ENCODE measurements at regions not wholly inside any gene's neighbourhood (a gene's known extent, or its start where the extent isn't known, plus 50 kb on each side); places are given as distances from the start of the nearest gene placed in this dataset.
"Not testable (repeated sequence)": the region's sequence is repeated elsewhere in the genome, so short reads cannot be mapped to it uniquely, and the experiment has no call there.

DNA sequence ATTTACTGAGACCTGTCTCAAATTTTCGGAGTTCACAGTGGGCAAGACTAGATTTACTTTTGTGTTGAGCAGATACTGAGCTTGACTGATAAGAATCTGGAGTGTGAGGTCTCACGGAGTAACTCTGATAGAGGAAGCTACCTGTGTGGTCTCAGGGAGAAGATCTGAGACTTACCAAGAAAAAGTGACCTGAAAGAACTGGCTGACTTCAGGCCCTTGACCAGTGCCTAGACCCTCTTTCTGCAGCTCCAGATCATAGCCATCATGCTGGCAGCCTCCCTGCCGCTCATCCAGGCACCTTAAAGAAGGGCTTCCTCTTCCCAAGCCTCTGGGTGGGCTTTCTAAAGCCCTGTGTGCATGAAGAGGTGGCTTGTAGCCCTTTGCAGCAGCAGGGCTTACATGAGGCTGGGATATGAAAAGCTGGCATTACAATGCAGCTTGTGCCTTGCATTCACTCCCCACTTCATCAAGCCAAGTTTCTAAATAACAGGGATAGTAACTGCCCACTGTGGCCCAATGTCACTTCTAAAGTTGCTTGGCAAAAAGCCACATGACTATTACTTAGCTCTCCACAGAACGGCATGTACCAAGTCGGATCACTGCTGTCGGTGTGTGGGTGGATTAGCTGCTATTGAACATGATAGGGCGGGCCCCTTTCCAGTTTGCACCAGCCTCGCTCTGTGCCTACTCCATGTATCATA lies 115.3 kb upstream of the NBPF26 start:
- intact Hi-C loops (cut with micrococcal nuclease), result not testable (repeated sequence)

DNA sequence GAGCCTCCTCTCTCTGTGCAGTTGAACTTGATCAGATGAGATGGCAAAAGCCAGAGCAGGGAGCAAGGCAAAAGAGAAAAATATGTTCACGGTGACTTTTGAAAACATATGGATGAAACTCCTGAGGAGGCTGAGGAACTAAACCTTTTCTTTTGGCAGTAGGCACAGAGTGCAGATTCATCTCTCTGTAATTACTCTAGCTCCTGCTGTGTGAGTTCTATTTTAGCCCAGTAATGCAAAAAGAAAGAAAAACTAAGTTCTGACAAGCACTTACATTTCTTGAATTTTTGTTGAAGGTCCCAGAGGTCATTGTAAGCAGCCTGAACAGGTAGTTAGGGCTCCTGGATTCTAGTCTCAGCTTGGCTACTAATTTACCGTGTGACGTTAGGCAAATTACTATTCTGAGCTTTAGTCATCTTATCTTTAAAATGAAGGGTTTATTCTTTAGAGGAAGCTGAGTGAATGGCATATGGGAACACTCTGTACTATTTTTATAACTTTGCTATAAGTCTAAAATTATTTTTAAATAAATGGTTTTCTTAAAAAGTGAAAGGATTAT lies 114.7 kb upstream of the NBPF26 start:
- H3K27ac Mint-ChIP-seq; H3K36me3 Mint-ChIP-seq (ENCODE audit: low read depth); H3K9me3 Mint-ChIP-seq; intact Hi-C loops (cut with micrococcal nuclease); H3K4me1 Mint-ChIP-seq (ENCODE audit: low read depth); DNase-seq (ENCODE audit: low spot score); H3K27me3 Mint-ChIP-seq (ENCODE audit: insufficient read depth); H3K4me3 Mint-ChIP-seq: not testable (repeated sequence)

More for the DNA sequence above, 115.3 kb upstream of the NBPF26 start:
- not testable (repeated sequence) for DNase-seq (ENCODE audit: low spot score); H3K36me3 Mint-ChIP-seq (ENCODE audit: low read depth); H3K4me1 Mint-ChIP-seq (ENCODE audit: low read depth); H3K4me3 Mint-ChIP-seq; H3K27ac Mint-ChIP-seq; H3K27me3 Mint-ChIP-seq (ENCODE audit: insufficient read depth); H3K9me3 Mint-ChIP-seq

DNA sequence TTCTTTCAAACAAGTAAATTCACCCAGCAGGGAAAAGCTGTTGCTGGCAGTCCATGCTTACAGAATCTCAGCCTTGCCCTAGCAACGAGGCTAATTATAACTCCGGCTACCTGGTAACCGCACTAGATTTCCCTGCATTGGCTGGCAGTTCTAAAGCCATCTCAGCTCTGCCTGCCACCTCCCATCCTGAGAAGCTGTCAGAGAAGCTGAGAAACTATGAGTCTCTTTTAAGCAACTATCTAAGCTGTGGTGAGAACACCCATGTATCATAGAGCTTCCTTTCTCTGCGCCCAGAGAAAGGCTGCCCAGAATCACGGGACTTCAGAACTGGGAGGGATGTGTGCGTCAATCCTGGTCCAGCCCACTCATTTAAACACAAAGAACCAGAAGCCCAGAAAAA lies 113.9 kb upstream of the NBPF26 start:
- H3K4me3 Mint-ChIP-seq; intact Hi-C loops (cut with micrococcal nuclease); H3K27ac Mint-ChIP-seq; DNase-seq (ENCODE audit: low spot score); H3K4me1 Mint-ChIP-seq (ENCODE audit: low read depth); H3K36me3 Mint-ChIP-seq (ENCODE audit: low read depth); H3K9me3 Mint-ChIP-seq; H3K27me3 Mint-ChIP-seq (ENCODE audit: insufficient read depth): not testable (repeated sequence)

DNA sequence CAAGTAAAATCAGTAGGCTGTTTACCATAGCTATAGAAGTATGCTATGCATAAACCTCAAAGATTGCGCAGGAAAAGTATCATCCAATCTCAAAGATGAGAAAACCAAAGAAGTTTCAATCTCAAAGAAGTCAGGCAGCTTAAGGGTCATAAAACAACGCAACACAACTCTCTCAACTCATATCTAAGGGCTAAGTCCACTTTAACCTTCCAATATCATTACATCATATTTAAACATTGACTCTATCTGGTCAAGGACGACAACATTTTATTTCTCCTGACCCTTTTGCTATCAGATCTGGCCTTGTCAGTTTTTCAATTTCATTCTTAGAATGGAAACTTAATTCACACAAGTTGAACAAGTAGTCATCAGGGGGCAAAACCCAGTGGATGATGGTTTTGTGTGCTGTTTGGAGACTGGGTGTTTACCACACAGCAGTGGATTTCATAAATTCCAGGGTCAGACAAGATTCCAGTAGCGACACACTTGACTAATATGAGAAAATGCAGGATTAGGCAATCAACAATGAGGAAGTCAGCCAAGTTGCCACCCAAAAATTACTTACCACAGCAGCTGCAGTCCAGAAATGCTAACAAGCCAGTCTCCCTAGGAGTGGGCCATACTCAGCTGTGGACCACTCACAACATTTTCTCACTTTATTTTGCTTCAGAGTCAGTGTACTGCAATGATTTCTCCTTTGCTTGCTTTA lies 108.7 kb upstream of the NBPF26 start:
- H3K9me3 Mint-ChIP-seq; intact Hi-C loops (cut with micrococcal nuclease); H3K27me3 Mint-ChIP-seq (ENCODE audit: insufficient read depth); DNase-seq (ENCODE audit: low spot score); H3K36me3 Mint-ChIP-seq (ENCODE audit: low read depth); H3K27ac Mint-ChIP-seq; H3K4me3 Mint-ChIP-seq; H3K4me1 Mint-ChIP-seq (ENCODE audit: low read depth): not testable (repeated sequence)

DNA sequence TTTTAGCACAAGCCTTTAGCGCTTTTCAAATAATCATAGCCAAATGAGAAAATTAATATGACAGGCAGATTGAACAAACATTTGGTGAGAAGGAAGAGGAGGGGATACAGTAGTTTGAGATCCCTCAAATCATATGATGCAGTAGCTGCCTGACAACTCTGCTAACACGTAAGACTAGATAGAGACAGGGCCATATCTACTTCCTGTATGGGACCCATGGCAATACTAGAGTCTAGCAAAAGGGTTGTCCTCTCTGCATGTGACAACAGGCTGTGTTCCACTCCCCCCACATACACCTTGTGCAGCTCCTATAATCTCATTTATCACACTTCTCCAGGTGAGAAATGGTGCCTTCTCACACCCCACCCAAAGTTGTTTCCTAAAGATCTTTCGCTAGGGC lies 106.3 kb upstream of the NBPF26 start:
- DNase-seq (ENCODE audit: low spot score); H3K27me3 Mint-ChIP-seq (ENCODE audit: insufficient read depth); H3K4me1 Mint-ChIP-seq (ENCODE audit: low read depth); H3K27ac Mint-ChIP-seq; H3K4me3 Mint-ChIP-seq; H3K36me3 Mint-ChIP-seq (ENCODE audit: low read depth); intact Hi-C loops (cut with micrococcal nuclease); H3K9me3 Mint-ChIP-seq: not testable (repeated sequence)

DNA sequence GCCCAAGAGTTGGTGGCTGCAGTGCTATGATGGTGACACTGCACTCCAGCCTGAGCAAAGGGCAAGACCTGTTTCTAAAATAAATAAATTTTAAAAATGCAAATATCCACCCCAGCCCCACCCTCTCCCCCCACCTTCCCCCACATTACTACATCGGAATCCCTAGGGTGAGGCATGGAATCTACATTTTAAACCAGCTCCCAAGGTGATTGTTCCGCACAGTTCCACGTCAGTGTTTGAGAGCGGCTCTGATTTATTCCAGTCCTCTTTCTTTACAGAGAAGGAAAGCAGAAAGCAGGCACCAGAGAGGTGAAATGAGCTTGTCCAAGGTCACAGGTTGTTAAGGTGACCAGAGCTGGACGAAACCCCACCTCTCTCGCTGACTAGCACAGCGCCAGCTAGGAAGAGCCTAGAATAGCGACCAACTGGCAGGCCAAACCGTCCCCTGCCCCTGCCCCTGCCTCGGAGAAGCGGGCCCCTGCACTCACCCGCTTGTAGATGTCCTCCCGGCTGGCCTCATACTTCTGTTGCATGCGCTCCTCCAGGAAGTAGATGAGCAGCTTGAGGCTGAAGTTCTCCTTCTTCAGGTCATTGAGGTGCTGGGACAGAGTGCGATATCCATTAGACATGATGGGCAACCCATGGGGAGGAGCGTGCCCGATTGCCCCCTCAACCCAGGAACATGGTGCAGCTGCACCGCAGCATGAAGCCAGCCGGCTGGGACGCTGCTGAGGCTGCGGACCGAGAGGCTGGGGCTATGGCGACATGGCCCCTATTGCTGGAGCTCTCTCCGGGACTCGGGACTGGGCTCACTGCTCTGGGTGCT lies 103.7 kb upstream of the NBPF26 start:
- H3K36me3 Mint-ChIP-seq (ENCODE audit: low read depth); H3K27ac Mint-ChIP-seq; intact Hi-C loops (cut with micrococcal nuclease); H3K4me1 Mint-ChIP-seq (ENCODE audit: low read depth); H3K27me3 Mint-ChIP-seq (ENCODE audit: insufficient read depth); DNase-seq (ENCODE audit: low spot score); H3K9me3 Mint-ChIP-seq; H3K4me3 Mint-ChIP-seq: not testable (repeated sequence)

DNA sequence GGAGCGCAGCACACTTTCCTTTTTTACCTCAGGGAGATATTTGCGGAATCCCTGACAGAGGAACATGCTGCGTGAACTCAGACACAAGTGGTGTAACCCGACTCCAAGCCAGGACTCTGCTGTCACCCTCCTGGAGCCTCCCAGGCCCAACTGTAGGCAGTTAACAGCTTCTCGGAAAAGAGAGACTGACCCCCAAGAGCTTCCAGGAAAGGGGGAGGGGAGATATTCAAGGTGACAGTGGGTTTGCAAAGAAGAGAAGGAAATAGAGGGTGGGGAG lies 103.1 kb upstream of the NBPF26 start:
- intact Hi-C loops (cut with micrococcal nuclease); H3K4me1 Mint-ChIP-seq (ENCODE audit: low read depth); DNase-seq (ENCODE audit: low spot score); H3K4me3 Mint-ChIP-seq; H3K27me3 Mint-ChIP-seq (ENCODE audit: insufficient read depth); H3K9me3 Mint-ChIP-seq; H3K27ac Mint-ChIP-seq; H3K36me3 Mint-ChIP-seq (ENCODE audit: low read depth): not testable (repeated sequence)

DNA sequence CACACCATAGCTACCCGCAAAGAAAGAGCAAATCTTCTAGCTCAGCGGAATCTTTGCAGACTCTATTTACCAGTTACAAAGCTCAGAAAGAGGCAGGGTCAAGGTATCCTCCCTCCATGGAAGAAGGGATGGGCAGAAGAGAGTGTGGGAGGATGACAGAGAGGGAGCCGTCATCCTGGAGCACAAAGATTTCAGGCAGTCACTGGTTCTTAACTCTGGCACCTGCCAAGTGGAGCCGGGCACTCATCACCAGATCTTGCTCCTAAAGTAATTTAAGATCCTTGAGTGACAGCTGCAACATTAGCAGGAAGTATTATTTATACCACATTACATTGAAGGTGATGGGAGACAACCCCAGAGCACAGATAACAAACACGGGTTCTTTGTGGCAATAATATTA lies 102.5 kb upstream of the NBPF26 start:
- not testable (repeated sequence) for H3K4me1 Mint-ChIP-seq (ENCODE audit: low read depth); H3K36me3 Mint-ChIP-seq (ENCODE audit: low read depth)

DNA sequence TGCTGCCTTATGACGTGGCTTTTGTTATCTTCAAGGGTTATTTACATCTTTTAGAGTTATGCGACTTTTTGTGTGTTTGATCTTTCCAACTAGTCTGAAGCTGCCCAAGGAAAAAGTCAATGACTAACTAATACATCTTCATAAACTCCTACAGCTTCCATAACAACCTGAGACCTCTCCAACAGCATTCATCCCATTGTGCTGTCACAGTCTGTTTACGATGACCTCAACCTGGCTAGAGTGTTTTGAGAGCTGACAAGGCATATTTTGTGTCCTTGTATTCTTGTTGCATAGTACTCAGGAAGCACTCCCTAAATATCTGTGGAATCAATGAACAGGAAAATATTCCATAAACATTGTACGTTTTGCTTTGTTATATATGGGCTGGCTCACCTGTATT lies 100.2 kb upstream of the NBPF26 start:
- intact Hi-C loops (cut with micrococcal nuclease); H3K4me3 Mint-ChIP-seq; H3K9me3 Mint-ChIP-seq; H3K27me3 Mint-ChIP-seq (ENCODE audit: insufficient read depth); H3K36me3 Mint-ChIP-seq (ENCODE audit: low read depth); H3K4me1 Mint-ChIP-seq (ENCODE audit: low read depth); DNase-seq (ENCODE audit: low spot score); H3K27ac Mint-ChIP-seq: not testable (repeated sequence)

More for the DNA sequence above, 102.5 kb upstream of the NBPF26 start:
- H3K4me3 Mint-ChIP-seq; H3K9me3 Mint-ChIP-seq; DNase-seq (ENCODE audit: low spot score); H3K27me3 Mint-ChIP-seq (ENCODE audit: insufficient read depth); H3K27ac Mint-ChIP-seq; intact Hi-C loops (cut with micrococcal nuclease): not testable (repeated sequence)

DNA sequence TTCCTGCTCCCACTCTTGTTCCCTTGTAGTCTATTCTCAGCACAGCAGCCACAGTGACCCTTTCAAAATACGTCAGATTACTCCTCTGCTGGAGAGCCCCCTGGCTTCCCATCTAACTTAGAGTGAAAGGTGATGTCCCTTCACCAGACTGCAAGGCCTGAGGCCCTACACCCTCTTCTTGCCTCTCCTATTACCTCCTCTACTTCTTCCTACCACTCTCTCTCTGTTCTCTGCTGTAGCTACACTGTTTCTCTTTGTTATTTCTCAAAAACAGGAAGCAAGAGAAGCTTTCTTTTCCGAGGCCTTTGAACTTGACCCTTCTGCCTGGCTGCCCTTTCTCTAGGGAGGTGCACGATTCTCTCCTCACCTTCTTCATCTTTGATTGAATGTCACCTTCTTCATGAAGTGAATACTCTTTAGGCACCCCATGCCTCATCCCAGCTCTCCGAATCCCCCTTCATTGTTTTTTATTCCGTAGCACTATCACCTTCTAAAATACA lies 99.1 kb upstream of the NBPF26 start:
- H3K27ac Mint-ChIP-seq; H3K27me3 Mint-ChIP-seq (ENCODE audit: insufficient read depth); H3K4me1 Mint-ChIP-seq (ENCODE audit: low read depth): not testable (repeated sequence)

DNA sequence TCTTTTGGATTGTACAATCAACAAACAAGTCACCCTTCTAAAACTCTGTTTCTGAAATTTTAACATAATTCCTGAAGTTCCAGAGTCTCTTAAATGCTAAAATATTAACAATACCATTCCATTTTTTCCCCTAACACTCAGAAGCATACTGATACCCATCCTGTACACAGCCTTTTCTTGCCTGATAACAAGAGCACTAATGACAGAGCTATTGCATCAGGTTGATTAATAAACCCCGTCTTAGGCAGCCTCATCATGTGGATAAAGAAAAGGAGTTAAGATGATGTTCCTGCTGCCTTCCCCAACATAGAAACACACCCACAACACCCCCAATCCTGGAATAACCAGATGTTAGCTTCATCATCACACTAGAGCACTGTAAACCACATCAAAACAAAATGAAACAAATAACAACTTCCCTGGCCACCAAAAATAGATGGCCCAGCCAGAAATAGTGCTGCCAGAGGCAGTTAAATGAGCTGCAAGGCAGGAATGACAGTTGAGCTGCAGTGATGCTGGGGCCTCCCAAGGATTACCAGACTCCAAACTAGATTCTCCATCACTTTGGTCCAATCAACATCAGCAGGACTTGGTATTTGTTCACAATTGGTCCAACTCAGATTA lies 93.8 kb upstream of the NBPF26 start:
- H3K9me3 Mint-ChIP-seq; H3K36me3 Mint-ChIP-seq (ENCODE audit: low read depth); H3K27me3 Mint-ChIP-seq (ENCODE audit: insufficient read depth); H3K4me1 Mint-ChIP-seq (ENCODE audit: low read depth); H3K4me3 Mint-ChIP-seq; intact Hi-C loops (cut with micrococcal nuclease); H3K27ac Mint-ChIP-seq; DNase-seq (ENCODE audit: low spot score): not testable (repeated sequence)

More for the DNA sequence above, 99.1 kb upstream of the NBPF26 start:
- intact Hi-C loops (cut with micrococcal nuclease); DNase-seq (ENCODE audit: low spot score); H3K9me3 Mint-ChIP-seq; H3K4me3 Mint-ChIP-seq; H3K36me3 Mint-ChIP-seq (ENCODE audit: low read depth): not testable (repeated sequence)

DNA sequence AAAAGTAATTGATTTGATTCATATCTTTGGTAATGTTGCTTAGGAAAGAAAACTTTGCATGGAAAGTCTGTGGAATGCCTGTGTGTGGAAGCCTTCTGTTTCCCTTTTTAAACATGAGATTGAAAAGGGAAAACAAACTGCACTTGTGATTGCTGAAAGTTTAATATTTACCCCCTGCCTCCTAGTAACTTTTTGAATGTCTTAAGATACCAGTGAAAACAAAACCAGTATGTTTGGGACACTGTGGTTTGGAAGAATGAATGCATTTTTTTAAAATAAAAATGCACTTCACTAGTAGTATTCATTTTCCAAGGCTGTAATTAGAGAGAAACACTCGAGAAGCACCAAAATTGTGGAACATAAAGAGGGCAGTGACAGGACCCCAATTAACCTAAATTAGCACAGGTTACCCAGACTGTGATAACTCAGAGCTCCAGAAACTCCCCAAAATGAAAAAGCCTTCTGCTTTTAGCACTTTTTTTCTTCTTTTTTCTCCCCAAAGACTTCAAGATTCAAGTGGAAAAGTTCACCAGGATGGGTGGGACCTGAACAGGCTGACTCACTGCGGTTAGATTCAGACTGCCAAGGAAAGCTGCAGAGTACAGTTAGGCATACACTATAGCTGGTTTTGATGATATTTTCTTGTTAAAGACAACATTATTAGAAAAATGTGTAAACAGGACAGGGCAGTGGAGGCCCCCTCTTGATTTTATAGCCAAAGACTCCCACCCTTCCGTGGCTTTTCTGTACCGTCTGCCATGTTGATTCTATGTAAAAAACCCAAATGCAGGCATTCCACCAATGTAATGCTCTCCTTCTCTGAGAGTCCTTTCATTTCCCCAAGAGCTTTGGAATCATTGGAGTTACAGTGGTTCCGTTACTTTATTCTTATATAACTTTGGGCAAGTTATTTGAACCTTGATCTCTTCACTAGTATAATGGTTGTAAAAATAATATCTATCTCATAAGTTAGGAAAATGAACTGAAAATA lies 88.6 kb upstream of the NBPF26 start:
- DNase-seq (ENCODE audit: low spot score); H3K9me3 Mint-ChIP-seq; H3K27ac Mint-ChIP-seq; H3K4me1 Mint-ChIP-seq (ENCODE audit: low read depth); H3K36me3 Mint-ChIP-seq (ENCODE audit: low read depth); intact Hi-C loops (cut with micrococcal nuclease); H3K27me3 Mint-ChIP-seq (ENCODE audit: insufficient read depth); H3K4me3 Mint-ChIP-seq: not testable (repeated sequence)
